SK-N-MC (cell line): ENCODE measurements at regions not wholly inside any gene's neighbourhood (a gene's known extent, or its start where the extent isn't known, plus 50 kb on each side); places are given as distances from the start of the nearest gene placed in this dataset.

ENCODE experiments used
- EZH2 ChIP-seq: fragments of 200-600 bp; sonication (generic); IDR thresholded peaks from one replicate; pipeline ENCODE4 v1.6.1; 2017; ENCODE audit warnings: antibody characterized with exemption
- FOXP2 ChIP-seq: optimal IDR thresholded peaks from 2 replicates; pipeline ENCODE3; 2011; ENCODE audit warnings: mild to moderate bottlenecking, moderate library complexity; ENCODE audit not compliant: insufficient read depth; ENCODE audit errors: extremely low read length, control extremely low read depth
- POLR2AphosphoS5 ChIP-seq: IDR thresholded peaks from 2 replicates; pipeline ENCODE4 v1.6.1; 2012; ENCODE audit warnings: mild to moderate bottlenecking, low read depth, low read length, borderline replicate concordance

DNA sequence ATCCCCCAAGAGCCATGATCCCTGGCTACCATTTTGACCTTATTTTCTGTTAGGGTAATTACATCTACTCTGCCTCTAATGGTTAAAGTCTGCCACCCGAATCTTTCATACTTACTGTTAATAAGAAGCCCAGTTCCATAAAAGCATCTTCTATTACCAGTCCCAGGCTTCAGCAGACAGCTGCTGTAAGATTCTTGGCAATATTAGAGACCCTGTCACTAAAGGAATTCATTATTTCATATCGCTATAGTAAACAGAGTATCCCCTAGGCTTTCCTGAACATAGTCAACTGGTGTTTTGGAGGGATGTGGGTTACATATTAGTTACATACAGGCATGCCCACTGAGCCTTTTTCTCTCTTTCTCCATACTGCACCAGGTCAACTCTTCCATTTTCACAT is 608.7 kb upstream of the SEMA6A start:
- TF ChIP-seq POLR2AphosphoS5 = no peak
- no peak for TF ChIP-seq EZH2
- no peak for TF ChIP-seq FOXP2
